NB4 (cell line): ENCODE measurements at regions not wholly inside any gene's neighbourhood (a gene's known extent, or its start where the extent isn't known, plus 50 kb on each side); places are given as distances from the start of the nearest gene placed in this dataset.
"Not testable (repeated sequence)": the region's sequence is repeated elsewhere in the genome, so short reads cannot be mapped to it uniquely, and the experiment has no call there.

Experiments used
- DNase-seq: peaks from one replicate; pipeline ENCODE4 v3.0.0; 2010; ENCODE audit warnings: low read depth
- H3K4me3 ChIP-seq: one replicate; pipeline ENCODE4 v1.5.1; 2011; ENCODE audit warnings: mild to moderate bottlenecking, low read depth, low read length, moderate library complexity
- MYC ChIP-seq: IDR thresholded peaks from 2 replicates; pipeline ENCODE4 v1.6.1; 2011; ENCODE audit warnings: low read depth, low read length
- POLR2A ChIP-seq: IDR thresholded peaks from 2 replicates; pipeline ENCODE4 v1.6.1; 2011; ENCODE audit warnings: mild to moderate bottlenecking; ENCODE audit not compliant: insufficient read length; ENCODE audit errors: extremely low read depth
- TF ChIP-seq, protein P1 (sequence below): IDR thresholded peaks from 2 replicates; pipeline ENCODE4 v1.6.1; 2011; ENCODE audit warnings: low read depth, low read length
- TF ChIP-seq, protein P2 (sequence below): IDR thresholded peaks from one replicate; pipeline ENCODE4 v1.5.1; 2012; ENCODE audit warnings: low read depth, low read length

DNA sequence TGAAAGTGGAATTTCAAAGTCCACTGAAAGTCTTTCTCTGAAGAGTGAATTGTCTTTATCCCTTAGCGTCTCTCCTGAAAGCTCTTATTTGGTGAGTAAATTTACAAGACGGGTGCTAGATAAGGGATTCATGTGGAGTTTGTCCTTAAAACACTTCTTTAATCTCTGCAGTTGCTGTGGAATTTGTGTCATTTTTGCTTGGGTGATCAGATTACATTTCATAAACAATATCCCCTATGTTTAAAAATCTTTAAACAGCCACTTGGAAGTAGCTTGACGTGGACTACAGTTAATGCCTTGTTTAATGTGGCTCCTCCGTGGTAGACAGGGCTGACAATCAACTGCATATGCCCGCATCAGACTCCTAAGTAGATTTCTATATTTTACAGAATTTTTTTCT, 175.4 kb upstream of the ZNF217 start:
- DNase-seq, result no peak
- TF ChIP-seq, protein P1, sequence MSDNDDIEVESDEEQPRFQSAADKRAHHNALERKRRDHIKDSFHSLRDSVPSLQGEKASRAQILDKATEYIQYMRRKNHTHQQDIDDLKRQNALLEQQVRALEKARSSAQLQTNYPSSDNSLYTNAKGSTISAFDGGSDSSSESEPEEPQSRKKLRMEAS, result no peak
- TF ChIP-seq MYC (no peak), POLR2A (no peak)
- TF ChIP-seq, protein P2, sequence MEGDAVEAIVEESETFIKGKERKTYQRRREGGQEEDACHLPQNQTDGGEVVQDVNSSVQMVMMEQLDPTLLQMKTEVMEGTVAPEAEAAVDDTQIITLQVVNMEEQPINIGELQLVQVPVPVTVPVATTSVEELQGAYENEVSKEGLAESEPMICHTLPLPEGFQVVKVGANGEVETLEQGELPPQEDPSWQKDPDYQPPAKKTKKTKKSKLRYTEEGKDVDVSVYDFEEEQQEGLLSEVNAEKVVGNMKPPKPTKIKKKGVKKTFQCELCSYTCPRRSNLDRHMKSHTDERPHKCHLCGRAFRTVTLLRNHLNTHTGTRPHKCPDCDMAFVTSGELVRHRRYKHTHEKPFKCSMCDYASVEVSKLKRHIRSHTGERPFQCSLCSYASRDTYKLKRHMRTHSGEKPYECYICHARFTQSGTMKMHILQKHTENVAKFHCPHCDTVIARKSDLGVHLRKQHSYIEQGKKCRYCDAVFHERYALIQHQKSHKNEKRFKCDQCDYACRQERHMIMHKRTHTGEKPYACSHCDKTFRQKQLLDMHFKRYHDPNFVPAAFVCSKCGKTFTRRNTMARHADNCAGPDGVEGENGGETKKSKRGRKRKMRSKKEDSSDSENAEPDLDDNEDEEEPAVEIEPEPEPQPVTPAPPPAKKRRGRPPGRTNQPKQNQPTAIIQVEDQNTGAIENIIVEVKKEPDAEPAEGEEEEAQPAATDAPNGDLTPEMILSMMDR, result no peak
- no peak overlapping the region for H3K4me3 ChIP-seq

DNA sequence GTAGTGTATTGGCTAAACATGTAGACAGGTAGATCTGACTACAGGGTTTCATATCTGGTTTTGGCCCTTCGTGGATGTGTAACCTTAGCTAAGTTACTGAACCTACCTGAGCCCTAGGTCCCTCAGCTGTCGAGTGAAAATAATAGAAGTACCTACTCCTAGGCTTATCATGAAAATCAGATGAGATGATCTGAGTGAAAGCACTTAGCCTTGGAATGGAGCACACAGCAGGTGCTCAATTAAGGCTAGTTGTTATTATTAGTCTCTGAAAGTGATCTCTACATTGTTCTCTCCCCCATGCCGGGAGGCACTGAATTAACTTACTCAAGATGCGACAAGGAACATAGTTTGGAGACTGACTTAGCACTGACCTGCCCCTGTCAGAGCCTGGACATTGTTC, 174.7 kb upstream of the ZNF217 start:
- no peak overlapping the region for H3K4me3 ChIP-seq
- DNase-seq, result no peak
- TF ChIP-seq, protein P1, result no peak
- TF ChIP-seq MYC (no peak), POLR2A (no peak)
- TF ChIP-seq, protein P2, result no peak

DNA sequence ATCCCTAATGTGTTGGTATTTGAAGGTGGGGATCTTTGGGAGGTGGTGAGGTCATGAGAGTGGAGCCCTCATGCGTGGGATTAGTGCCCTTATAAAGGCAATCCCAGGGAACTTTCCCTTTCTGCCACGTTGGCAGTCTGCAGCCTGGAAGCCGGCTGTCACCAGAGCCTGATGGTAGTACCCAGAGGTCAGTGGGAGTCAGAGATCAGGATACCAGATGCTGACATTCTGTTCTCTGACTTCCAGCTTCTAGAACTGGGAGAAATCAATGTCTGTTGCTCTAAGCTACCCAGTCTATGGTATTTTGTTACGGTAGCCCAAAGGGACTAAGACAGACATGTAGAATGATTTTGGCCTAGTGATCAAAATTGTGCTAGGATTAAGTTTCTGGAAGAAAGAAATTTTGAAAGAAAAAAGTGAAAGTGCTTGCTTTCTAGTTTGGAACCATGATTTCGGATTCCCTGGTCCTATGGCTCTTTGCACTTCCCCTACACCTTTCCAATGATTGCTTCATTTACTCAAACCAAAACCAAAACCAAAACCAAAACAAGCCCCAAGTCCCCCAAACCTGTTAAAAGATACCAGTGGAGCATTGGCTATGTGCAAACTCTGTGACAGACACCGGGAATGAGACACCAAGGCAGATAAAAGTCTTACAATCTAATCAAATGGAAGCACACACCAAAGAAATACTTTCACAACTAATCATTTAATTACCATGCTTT, 173.7 kb upstream of the ZNF217 start:
- no peak for TF ChIP-seq POLR2A
- no peak overlapping the region for H3K4me3 ChIP-seq
- DNase-seq, result no peak

DNA sequence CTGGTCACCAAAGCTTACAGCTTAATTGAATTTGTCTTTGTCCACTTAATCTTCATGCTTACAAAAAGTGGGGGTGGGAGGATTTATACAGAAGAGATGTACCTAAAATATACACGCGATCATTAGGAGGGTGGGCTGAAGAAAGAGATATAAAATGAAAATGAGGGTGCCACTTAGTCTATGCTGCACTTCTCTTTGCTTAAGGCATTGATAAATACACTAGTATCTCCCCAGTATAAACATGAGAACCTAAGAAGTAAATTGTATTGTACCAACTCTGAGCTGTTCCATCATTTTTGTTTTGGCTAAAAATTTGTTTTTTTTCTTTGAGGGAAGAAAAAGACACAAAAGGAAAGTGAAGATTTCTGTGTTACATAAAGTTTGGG, 170.8 kb upstream of the ZNF217 start:
- TF ChIP-seq, protein P2, result no peak
- TF ChIP-seq, protein P1, result no peak
- TF ChIP-seq MYC (no peak), POLR2A (no peak)
- no peak for DNase-seq
- no peak overlapping the region for H3K4me3 ChIP-seq

DNA sequence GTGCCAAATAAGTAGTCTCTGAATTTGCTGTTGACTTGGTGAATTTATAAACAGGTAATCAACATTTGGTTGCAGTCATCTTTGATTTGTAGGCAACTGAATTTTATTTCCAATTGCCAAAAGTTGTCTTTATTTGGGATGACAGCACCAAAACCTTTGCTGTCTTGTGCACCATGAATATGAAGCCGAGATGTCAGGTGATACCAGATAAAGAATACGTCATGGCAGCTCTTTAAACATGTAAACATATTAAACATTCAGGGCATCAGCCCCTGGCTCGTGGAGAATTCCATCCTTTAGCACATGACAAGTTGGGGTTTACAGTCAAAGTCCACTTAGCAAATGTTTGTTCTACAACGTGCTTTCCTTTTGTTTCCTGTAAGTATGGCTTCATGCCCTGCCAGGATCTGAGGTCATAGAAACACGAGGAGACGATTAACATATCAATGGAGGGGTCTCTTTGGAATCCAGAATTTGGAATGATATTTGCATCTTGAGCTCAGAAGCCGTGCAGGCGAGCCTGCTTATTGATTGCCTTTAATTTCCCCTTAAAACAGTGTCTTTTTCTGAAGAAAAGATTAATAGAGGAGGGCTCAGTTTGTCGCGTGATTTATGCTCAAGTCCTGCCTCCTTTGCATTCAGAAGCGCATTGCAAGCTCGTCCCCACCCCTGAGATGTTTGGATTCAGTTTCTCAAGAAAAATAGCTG, 170.2 kb upstream of the ZNF217 start:
- no peak overlapping the region for H3K4me3 ChIP-seq
- DNase-seq, result no peak
- TF ChIP-seq, protein P2, result no peak
- TF ChIP-seq, protein P1, result no peak
- TF ChIP-seq MYC (no peak), POLR2A (no peak)

DNA sequence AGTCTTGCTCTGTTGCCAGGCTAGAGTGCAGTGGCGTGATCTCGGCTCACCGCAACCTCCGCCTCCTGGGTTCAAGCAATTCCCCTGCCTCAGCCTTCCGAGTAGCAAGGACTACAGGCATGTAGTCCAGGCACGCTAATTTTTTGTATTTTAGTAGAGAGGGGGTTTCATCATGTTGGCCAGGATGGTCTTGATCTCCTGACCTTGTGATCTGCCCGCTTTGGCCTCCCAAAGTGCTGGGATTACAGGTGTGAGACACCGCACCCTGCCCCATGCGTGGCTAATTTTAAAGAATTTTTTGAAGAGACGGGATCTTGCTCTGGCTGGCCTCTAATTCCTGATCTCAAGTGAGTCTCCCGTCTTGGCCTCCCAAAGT, 168.8 kb upstream of the ZNF217 start:
- H3K4me3 ChIP-seq, DNase-seq: not testable (repeated sequence)

DNA sequence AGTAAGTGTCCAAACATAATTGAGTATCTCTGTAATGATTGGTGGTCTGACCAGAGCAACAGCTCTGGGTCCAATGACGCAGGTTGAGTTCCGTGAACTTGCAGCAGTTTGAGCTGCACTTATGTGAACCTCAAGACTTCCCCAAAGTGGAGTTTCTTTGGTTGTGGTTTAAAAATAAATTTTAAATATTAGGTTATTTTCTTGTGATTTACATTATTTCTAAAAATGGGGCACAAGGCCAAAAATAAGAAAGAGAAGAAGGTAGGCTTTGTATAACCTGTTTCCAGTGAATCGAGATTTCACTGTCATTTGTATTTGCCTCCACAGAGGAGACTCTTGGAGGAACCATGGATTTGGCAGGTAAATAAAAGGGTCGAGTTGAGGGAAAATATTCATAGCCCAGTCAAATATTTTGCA, 166.4 kb upstream of the ZNF217 start:
- no peak for DNase-seq
- H3K4me3 ChIP-seq, result no peak overlapping the region
- TF ChIP-seq, protein P1, result no peak
- TF ChIP-seq MYC, result no peak
- TF ChIP-seq, protein P2, result no peak
- TF ChIP-seq POLR2A, result no peak
